ENCODE measurements at regions not wholly inside any gene's neighbourhood (a gene's known extent, or its start where the extent isn't known, plus 50 kb on each side); places are given as distances from the start of the nearest gene placed in this dataset.
A peak's percentile ranks its signal among the peaks of the same experiment; 100 is the strongest.

DNA sequence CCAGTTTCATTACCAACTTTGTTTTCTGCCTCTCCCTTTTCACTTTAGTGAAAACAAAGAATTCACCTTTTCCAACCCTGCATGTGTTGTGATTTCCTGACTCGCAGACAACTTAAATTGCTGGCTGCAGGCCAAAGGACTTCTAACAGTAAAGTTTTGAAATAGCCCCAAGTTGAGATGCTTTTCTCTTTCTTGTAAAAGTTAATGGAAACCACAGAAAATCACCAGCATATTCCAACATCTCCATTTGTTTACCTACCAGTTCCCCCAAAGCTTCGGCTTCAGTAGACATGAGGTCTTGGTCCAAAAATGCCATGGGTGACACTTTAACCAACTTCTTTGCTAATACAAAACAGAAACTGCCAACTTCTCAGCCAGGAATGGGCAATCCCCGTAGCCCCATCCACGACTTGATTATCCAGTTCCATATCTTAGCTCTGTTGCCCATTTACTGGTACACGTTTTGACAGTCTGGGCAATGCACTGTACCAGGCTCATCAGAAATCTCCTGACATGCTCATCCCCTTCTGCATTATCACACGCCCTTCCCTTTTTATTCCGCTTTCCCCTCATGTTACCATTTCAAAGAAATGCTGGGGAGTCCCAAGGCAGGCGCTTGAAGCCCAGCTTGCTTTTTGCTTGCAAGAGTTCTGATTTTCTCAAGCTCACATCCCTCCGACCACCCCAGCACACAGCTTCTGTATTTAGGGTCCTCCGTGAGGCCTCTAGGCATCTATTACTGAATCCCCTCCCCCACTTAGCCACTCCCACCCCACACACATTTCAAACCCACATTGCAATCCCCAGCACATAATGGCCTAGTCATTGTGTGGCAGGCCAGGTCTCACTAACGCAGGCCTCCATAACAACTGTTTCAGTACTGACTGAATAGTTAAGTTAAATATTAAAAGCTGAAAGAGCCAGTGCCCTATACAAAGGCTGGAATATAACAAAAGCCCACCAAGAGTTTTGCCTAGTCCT is 137.9 kb upstream of the S100G start:
- no peak for DNase-seq

DNA sequence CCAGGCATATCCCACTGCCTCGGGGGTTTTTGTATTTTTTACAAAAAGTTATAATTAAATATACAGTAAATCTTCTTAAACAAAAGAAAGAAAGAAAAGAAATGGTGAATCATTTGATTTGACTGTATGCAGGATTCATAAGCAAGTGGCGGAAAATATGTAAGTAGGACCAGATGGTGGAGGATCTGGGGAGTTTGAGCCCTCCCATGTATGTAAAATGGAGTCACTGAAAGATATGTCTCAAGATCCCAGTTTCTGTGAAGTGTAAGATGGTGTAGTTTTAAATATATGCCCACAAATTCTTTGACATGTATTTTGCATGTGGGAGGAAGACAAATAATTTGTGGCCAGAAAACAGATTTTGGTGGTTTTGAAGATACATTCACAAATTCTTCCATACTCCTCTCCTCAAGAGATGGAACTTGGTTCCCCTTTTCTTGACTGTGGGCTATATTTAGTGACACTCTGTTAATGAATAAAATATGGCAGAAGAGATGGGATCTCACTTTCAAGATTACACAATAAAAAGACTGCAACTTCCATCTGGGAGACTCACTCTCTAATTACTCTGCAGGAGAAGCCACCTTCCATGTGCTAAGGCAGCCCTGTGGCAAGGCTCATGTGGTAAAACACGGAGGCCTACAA is 133.6 kb upstream of the S100G start:
- DNase-seq: no peak

DNA sequence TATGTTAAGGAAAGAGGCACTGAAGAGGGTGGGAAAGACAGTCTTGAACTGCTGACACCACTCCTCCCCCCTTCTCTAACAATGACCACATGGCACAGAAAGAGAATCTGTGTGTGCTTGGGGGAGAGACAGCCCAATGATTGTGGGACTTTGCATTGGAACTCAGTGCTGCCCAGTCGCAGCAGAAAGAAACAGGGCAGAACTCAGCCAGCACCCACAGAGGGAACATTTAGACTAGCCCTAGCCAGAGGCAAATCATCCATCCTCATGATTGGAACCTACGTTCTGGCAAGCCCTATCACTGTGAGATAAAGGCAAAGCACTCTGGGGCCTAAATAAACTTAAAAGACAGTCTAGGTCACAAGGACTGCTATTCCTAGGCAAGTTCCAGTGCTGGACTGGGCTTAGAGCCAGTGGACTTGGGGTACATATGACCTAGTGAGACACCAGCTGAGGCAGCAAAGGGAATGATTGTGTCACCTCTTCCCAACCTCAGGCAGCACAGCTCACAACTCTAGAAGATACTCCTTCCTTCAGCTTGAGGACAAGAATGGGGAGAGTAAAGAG is 132.8 kb upstream of the S100G start:
- no peak for DNase-seq

DNA sequence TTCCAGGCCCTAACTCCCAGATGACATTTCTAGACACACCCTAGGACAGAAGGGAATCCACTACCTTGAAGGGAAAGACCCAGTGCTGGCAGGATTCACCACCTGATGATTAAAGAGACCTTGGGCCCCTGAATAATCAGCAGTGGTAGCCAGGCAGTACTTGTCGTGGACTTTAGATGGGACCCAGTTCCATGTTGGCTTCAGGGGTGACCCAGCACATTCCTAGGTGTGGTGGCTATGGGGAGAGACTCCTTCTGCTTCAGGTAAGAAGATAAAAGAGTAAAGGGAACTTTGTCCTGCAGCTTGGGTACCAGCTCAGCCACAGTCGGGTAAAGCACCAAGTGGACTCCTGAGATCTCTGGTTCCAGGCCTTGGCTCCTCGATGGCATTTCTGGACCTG is 131.8 kb upstream of the S100G start:
- no peak for DNase-seq

DNA sequence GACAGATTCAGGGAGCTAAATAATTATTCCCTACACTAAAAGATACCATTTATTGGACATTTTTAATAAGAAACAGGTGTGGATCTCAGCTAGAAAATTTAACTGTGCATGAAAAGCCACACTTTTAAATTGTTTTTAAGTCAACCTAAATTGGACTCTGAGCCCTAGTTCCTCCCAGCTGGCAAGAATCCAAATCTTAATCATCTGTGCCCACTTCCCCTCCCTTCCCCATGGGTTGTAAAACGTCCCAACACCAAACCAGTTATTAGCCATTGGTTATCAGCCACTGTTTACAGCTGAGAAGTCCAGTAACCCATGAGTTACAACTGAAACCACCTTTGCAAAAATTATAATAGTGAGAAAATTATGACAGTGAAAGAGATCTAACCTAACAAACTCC is 125.6 kb upstream of the S100G start:
- no peak for DNase-seq

DNA sequence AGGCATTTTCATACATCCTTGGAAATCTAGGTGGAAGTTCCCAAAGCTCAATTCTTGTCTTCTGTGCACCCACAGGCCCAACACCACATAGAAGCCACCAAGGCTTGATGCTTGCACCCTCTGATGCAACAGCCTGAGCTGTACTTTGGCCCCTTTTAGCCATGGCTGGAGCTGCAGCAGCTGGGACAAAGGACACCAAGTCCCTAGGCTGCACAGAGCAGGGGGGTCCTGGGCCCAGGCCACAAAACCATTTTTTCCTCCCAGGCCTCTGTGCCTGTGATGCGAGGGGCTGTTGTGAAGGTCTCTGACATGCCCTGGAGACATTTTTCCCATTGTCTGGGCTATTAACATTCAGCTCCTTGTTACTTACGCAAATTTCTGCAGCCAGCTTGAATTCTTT is 124.0 kb upstream of the S100G start:
- no peak for DNase-seq

DNA sequence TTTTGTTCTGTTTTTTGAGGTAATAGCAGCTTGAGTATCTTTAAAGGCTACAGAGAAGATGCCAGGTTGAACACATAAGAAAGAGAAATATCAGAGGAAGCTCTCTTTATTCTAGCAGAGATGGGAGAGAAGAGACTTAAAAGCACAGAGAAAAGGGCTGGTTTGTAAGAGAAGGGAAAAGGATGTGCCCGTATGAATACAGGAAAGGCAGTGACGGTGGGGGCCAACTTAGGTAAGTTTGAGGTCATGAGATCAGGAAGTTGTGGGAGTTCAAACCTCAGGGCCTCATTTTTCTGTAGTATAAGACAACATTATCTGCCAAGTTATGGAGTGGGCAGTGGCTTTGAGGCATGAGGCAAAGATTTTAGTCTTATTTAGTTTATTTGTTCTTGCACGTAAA is 121.3 kb upstream of the S100G start:
- DNase-seq: peak; percentile 33 to 50
